ENCODE measurements at regions not wholly inside any gene's neighbourhood (a gene's known extent, or its start where the extent isn't known, plus 50 kb on each side); places are given as distances from the start of the nearest gene placed in this dataset.

- intact Hi-C loops (cut with DNase I): loop anchor here (10.0 kb wide), 1 partner anchor 199 kb away; no protein-coding TSS in a partner anchor
- no peak for DNase-seq
- TF ChIP-seq CTCF (IDR thresholded peaks at IDR 0.05; ENCODE audit: borderline replicate concordance, extremely low read depth, insufficient read depth): no peak
- Histone ChIP-seq H3K9ac (ENCODE audit: low read length in 3 of 3) (no peak overlapping the region), H3K36me3 (ENCODE audit: control insufficient read depth in 2 of 3, insufficient read depth in 3 of 3, low read length in 3 of 3) (peaks cover 0 to 3% (median 0%) of the 10 kb centered on the region in 3 donors), H3K27me3 (ENCODE audit: control insufficient read depth, insufficient read depth, low read length) (no peaks in the 10 kb centered on the region), H3K4me1 (ENCODE audit: control insufficient read depth in 2 of 3, insufficient read depth in 2 of 3, low read depth in 1 of 3, low read length in 3 of 3) (no peaks in the 10 kb centered on the region), H3K9me3 (ENCODE audit: control insufficient read depth in 2 of 3, insufficient read depth in 1 of 3, low read length in 3 of 3) (peaks cover 0 to 10% (median 0%) of the 10 kb centered on the region in 3 donors), H3K4me3 (ENCODE audit: low read length in 3 of 3) (no peak overlapping the region), H3K27ac (ENCODE audit: low read depth in 2 of 2, low read length in 2 of 2) (no peak overlapping the region)
- FAIRE-seq: no peak
Measured at GRCh38 chr14:32265584-32265983, 62.5 kb upstream of the RNU6-8 start.

- TF ChIP-seq CTCF (IDR thresholded peaks at IDR 0.05; ENCODE audit: borderline replicate concordance, extremely low read depth, insufficient read depth): no peak
Measured at GRCh38 chr14:32277998-32278397, 51.1 kb upstream of the AKAP6 start.

More at GRCh38 chr14:32277998-32278397, 51.1 kb upstream of the AKAP6 start:
- no peak for DNase-seq
- Histone ChIP-seq H3K4me3 (ENCODE audit: low read length in 3 of 3) (no peak overlapping the region), H3K36me3 (ENCODE audit: control insufficient read depth in 2 of 3, insufficient read depth in 3 of 3, low read length in 3 of 3) (no peaks in the 10 kb centered on the region), H3K4me1 (ENCODE audit: control insufficient read depth in 2 of 3, insufficient read depth in 2 of 3, low read depth in 1 of 3, low read length in 3 of 3) (no peaks in the 10 kb centered on the region), H3K27me3 (ENCODE audit: control insufficient read depth, insufficient read depth, low read length) (no peaks in the 10 kb centered on the region), H3K9me3 (ENCODE audit: control insufficient read depth in 2 of 3, insufficient read depth in 1 of 3, low read length in 3 of 3) (no peaks in the 10 kb centered on the region), H3K9ac (ENCODE audit: low read length in 3 of 3) (no peak overlapping the region), H3K27ac (ENCODE audit: low read depth in 2 of 2, low read length in 2 of 2) (no peak overlapping the region)
- no peak for FAIRE-seq
- intact Hi-C loops (cut with DNase I): no loop called here

Measured in kidney (tissue), 13 donors.